ENCODE measurements at regions not wholly inside any gene's neighbourhood (a gene's known extent, or its start where the extent isn't known, plus 50 kb on each side); places are given as distances from the start of the nearest gene placed in this dataset.
"Not testable (repeated sequence)": the region's sequence is repeated elsewhere in the genome, so short reads cannot be mapped to it uniquely, and the experiment has no call there.

GRCh38 chrX:150088766-150089518 is 150.7 kb upstream of the EOLA2 start:
- intact Hi-C loops (cut with micrococcal nuclease): no loop called here
- Mint-ChIP-seq H3K9me3 (no peaks in the 10 kb centered on the region), H3K27ac (no peak overlapping the region), H3K4me3 (no peak overlapping the region), H3K36me3 (ENCODE audit: low read depth) (no peaks in the 10 kb centered on the region), H3K4me1 (ENCODE audit: low read depth) (no peaks in the 10 kb centered on the region), H3K27me3 (ENCODE audit: low read depth) (no peaks in the 10 kb centered on the region)
- no peak for DNase-seq
- CTCF ChIA-PET: no interaction called here

DNA sequence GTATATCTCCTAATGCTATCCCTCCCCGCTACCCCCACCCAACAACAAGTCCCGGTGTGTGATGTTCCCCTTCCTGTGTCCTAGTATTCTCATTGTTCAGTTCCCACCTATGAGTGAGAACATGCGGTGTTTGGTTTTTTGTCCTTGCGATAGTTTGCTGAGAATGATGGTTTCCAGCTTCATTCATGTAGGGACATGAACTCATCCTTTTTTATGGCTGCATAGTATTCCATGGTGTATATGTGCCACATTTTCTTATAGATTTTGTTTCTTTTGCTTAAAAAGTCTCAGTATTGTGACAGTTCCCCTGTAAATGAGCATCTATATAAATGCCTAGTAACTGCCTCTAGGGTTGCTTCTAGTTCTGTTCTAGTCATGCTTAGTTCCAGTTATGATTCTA is 153.0 kb upstream of the EOLA2 start:
- DNase-seq; CTCF ChIA-PET; H3K36me3 Mint-ChIP-seq (ENCODE audit: low read depth); H3K27me3 Mint-ChIP-seq (ENCODE audit: low read depth); H3K9me3 Mint-ChIP-seq; H3K4me3 Mint-ChIP-seq; H3K27ac Mint-ChIP-seq; H3K4me1 Mint-ChIP-seq (ENCODE audit: low read depth); intact Hi-C loops (cut with micrococcal nuclease): not testable (repeated sequence)

- no peak for DNase-seq
- Mint-ChIP-seq H3K27ac (no peak overlapping the region), H3K27me3 (ENCODE audit: low read depth) (no peaks in the 10 kb centered on the region), H3K36me3 (ENCODE audit: low read depth) (no peaks in the 10 kb centered on the region), H3K9me3 (no peaks in the 10 kb centered on the region), H3K4me3 (no peak overlapping the region), H3K4me1 (ENCODE audit: low read depth) (no peaks in the 10 kb centered on the region)
- intact Hi-C loops (cut with micrococcal nuclease): no loop called here
- CTCF ChIA-PET: no interaction called here
Measured at GRCh38 chrX:150092549-150092948, 154.3 kb upstream of the EOLA2 start.

DNA sequence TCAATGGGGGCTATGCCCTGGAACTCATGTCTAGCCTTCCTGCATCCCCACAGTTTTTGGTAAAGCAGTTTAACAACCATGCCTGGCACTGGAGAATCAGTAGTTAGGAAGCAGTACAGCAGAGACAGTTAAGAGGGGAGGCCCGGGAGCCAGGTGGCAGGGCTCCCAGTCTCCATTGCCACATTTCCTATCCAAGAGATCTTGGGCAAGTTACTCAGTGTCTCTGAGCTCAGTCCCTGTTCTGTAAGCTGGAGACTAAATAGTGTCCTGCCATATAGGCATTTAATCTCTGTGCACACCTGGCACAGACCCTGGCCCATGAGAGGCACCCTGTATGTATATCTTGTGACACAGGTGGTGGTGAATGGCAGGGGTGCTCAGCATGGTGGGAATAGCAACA is 156.1 kb upstream of the EOLA2 start:
- CTCF ChIA-PET: no interaction called here
- H3K27ac Mint-ChIP-seq: no peak overlapping the region
- no peaks in the 10 kb centered on the region for H3K27me3 Mint-ChIP-seq (ENCODE audit: low read depth)
- intact Hi-C loops (cut with micrococcal nuclease): no loop called here
- no peaks in the 10 kb centered on the region for H3K36me3 Mint-ChIP-seq (ENCODE audit: low read depth)
- DNase-seq: no peak
- H3K9me3 Mint-ChIP-seq: no peaks in the 10 kb centered on the region
- H3K4me3 Mint-ChIP-seq: no peak overlapping the region
- H3K4me1 Mint-ChIP-seq (ENCODE audit: low read depth): no peaks in the 10 kb centered on the region

DNA sequence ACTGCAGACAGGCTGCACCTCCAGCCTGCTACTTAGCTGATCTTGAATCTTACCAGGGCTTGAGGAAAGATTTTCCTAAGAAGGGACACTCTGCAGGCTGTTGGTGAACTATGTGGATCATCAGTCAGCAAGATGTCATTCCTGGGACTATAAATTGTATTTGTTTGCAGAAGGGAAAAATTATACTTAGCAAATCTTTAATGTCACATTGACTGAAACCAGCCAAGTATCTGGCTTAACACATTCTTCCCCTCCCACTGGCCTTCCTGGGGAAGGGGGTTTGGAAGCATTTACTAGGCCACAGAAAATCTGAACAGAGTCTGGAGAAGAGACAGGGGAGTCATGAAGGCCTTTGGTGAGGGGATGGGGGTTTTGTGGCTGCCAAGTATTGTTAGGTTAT is 156.7 kb upstream of the EOLA2 start:
- no peak overlapping the region for H3K4me3 Mint-ChIP-seq
- H3K27ac Mint-ChIP-seq: no peak overlapping the region
- no peaks in the 10 kb centered on the region for H3K36me3 Mint-ChIP-seq (ENCODE audit: low read depth)
- H3K4me1 Mint-ChIP-seq (ENCODE audit: low read depth): no peaks in the 10 kb centered on the region
- CTCF ChIA-PET: no interaction called here
- no peak for DNase-seq
- intact Hi-C loops (cut with micrococcal nuclease): no loop called here
- H3K9me3 Mint-ChIP-seq: no peaks in the 10 kb centered on the region
- H3K27me3 Mint-ChIP-seq (ENCODE audit: low read depth): no peaks in the 10 kb centered on the region

DNA sequence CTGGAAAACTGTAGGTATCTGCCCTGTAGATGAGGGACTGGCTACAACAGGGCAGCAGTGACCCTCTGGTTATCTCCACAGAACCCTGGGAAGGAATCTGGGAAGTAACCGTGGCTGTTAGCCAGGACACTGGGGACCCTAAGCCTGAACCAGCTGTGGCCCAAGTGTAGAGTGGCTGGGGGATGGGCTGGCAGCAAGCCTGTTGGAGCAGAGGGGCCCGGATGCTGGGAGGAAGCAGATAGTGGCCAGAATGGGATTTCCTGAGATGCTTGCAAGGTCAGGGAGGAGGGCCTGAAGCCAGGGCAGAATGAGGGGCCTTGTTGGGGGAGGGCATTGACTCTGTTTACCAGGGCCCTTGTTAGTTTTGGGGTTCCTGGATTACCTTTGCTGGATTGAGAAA is 161.0 kb upstream of the EOLA2 start:
- H3K27ac Mint-ChIP-seq: no peak overlapping the region
- CTCF ChIA-PET: no interaction called here
- intact Hi-C loops (cut with micrococcal nuclease): no loop called here
- no peaks in the 10 kb centered on the region for H3K27me3 Mint-ChIP-seq (ENCODE audit: low read depth)
- no peaks in the 10 kb centered on the region for H3K36me3 Mint-ChIP-seq (ENCODE audit: low read depth)
- H3K4me3 Mint-ChIP-seq: no peak overlapping the region
- no peak for DNase-seq
- H3K9me3 Mint-ChIP-seq: no peaks in the 10 kb centered on the region
- no peaks in the 10 kb centered on the region for H3K4me1 Mint-ChIP-seq (ENCODE audit: low read depth)

DNA sequence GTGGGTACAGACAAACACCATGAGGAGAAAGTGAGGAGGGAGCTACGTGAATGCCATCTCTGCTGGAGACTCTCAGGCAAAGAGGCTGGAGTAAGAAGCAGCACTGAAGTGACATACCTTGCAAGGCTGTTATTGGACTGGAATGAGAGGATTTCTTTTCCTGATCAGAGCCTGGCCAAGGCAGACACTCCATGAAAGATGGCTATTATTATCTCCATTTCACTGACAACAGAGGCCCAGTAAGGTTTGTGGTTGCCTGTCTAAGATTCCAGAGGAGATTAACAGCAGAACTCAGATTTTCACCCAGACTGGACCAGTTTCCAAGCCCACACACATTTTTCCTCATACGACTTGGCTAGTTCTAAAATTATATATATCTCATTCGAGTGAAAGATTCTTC is 162.0 kb upstream of the EOLA2 start:
- intact Hi-C loops (cut with micrococcal nuclease): no loop called here
- no peak for DNase-seq
- H3K27ac Mint-ChIP-seq: no peak overlapping the region
- H3K36me3 Mint-ChIP-seq (ENCODE audit: low read depth): no peaks in the 10 kb centered on the region
- no peaks in the 10 kb centered on the region for H3K4me1 Mint-ChIP-seq (ENCODE audit: low read depth)
- H3K27me3 Mint-ChIP-seq (ENCODE audit: low read depth): no peaks in the 10 kb centered on the region
- CTCF ChIA-PET: no interaction called here
- no peak overlapping the region for H3K4me3 Mint-ChIP-seq
- no peaks in the 10 kb centered on the region for H3K9me3 Mint-ChIP-seq

DNA sequence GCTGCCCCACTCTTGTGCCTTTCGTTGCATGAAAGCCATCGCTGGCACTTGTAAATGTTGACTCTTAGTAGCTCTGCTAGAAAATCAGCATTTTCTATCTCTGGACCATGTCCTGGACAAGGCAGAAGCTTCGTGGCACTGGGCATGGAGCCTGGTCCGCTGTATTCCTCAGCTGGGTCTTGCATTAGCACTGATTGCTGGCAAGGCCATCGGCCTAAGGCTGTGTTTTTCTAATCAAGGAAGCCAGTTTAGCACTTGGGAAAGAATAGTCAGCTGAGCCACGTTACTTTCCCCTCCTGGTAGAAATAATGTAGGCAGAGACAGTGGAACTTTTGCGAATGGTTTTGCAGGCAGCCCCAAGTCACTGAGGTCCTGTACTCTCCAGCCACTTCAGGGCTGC is 180.2 kb upstream of the EOLA2 start:
- Mint-ChIP-seq H3K4me3 (no peak overlapping the region), H3K4me1 (ENCODE audit: low read depth) (no peaks in the 10 kb centered on the region), H3K36me3 (ENCODE audit: low read depth) (no peaks in the 10 kb centered on the region), H3K9me3 (no peaks in the 10 kb centered on the region), H3K27me3 (ENCODE audit: low read depth) (peaks cover 6% of the 10 kb centered on the region), H3K27ac (no peak overlapping the region)
- CTCF ChIA-PET: no interaction called here
- no peak for DNase-seq
- intact Hi-C loops (cut with micrococcal nuclease): no loop called here

GRCh38 chrX:150119323-150119722 is 181.0 kb upstream of the EOLA2 start:
- Mint-ChIP-seq H3K4me3 (no peak overlapping the region), H3K9me3 (peaks cover 3% of the 10 kb centered on the region), H3K27me3 (ENCODE audit: low read depth) (peaks cover 9% of the 10 kb centered on the region), H3K4me1 (ENCODE audit: low read depth) (no peaks in the 10 kb centered on the region), H3K36me3 (ENCODE audit: low read depth) (no peaks in the 10 kb centered on the region), H3K27ac (no peak overlapping the region)
- CTCF ChIA-PET: no interaction called here
- intact Hi-C loops (cut with micrococcal nuclease): no loop called here
- DNase-seq: no peak

- intact Hi-C loops (cut with micrococcal nuclease); H3K27me3 Mint-ChIP-seq (ENCODE audit: low read depth); CTCF ChIA-PET; DNase-seq; H3K4me1 Mint-ChIP-seq (ENCODE audit: low read depth); H3K36me3 Mint-ChIP-seq (ENCODE audit: low read depth); H3K4me3 Mint-ChIP-seq; H3K9me3 Mint-ChIP-seq; H3K27ac Mint-ChIP-seq: not testable (repeated sequence)
Measured at GRCh38 chrX:150125045-150125444, 186.8 kb upstream of the EOLA2 start.

DNA sequence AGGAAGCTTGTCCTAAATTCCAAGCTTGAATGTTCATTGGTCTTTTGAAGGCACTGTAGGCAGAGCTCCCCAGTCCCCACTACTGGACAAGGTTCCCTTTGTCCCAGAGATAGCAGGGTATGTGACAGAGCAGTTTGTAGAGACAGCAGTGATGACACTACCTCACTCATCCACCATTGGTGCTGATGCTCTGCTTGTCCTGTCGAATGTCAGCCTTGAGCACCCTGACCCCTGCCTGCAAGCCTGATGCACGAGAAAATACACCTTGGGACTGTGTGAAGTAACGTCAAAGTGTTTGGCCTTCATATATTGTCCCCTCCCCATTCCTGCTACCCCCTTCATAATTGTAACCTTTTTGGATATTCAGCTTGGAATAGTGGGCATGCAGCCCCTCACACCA is 188.9 kb upstream of the EOLA2 start:
- DNase-seq: no peak
- H3K4me3 Mint-ChIP-seq: no peak overlapping the region
- H3K4me1 Mint-ChIP-seq (ENCODE audit: low read depth): no peaks in the 10 kb centered on the region
- CTCF ChIA-PET: no interaction called here
- H3K36me3 Mint-ChIP-seq (ENCODE audit: low read depth): no peaks in the 10 kb centered on the region
- H3K27me3 Mint-ChIP-seq (ENCODE audit: low read depth): peaks cover 5% of the 10 kb centered on the region
- no peak overlapping the region for H3K27ac Mint-ChIP-seq
- intact Hi-C loops (cut with micrococcal nuclease): no loop called here
- peaks cover 3% of the 10 kb centered on the region for H3K9me3 Mint-ChIP-seq

DNA sequence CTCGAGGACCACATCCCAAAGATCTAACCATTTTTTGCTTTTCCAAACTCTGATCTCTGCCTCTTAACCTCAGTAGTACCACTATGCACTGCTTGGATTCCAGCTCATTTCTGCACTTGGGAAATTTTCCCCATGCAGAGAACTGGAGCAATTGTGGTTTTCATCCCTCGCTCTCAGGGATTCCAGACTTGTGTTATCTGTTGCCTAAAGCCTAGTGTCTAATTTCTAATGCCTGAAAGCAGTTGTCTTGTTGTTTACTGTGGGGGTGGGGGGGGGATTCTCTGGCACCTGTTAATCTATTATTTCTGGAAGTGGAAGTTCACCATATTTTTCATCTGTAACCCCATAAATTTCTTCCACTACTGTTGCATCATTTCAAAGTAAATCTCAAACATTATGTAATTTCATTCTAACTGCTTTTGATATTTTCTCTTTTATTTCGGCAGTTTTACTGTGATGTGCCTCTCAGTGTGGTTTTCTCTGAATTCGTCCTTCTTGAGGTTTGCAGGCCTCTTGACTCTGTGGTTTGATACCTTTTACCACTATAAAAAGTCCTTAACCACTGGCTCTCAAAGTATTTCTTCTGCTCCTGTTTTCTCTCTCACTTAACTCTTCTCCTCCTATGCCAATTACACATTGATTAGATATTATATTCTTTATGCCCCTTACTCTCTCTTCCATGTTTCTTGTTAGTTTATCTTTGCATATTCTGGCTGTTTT is 205.6 kb upstream of the EOLA2 start:
- H3K36me3 Mint-ChIP-seq (ENCODE audit: low read depth): no peaks in the 10 kb centered on the region
- no peaks in the 10 kb centered on the region for H3K27me3 Mint-ChIP-seq (ENCODE audit: low read depth)
- H3K4me3 Mint-ChIP-seq: no peak overlapping the region
- intact Hi-C loops (cut with micrococcal nuclease): no loop called here
- no peak for DNase-seq
- no peaks in the 10 kb centered on the region for H3K4me1 Mint-ChIP-seq (ENCODE audit: low read depth)
- CTCF ChIA-PET: no interaction called here
- H3K27ac Mint-ChIP-seq: no peak overlapping the region
- H3K9me3 Mint-ChIP-seq: peaks cover 8% of the 10 kb centered on the region

GRCh38 chrX:150146271-150146896 is 208.1 kb upstream of the EOLA2 start:
- H3K27ac Mint-ChIP-seq: no peak overlapping the region
- H3K4me3 Mint-ChIP-seq: no peak overlapping the region
- DNase-seq: no peak
- CTCF ChIA-PET: no interaction called here
- intact Hi-C loops (cut with micrococcal nuclease): no loop called here
- no peaks in the 10 kb centered on the region for H3K27me3 Mint-ChIP-seq (ENCODE audit: low read depth)
- peaks cover 8% of the 10 kb centered on the region for H3K9me3 Mint-ChIP-seq
- H3K4me1 Mint-ChIP-seq (ENCODE audit: low read depth): no peaks in the 10 kb centered on the region
- no peaks in the 10 kb centered on the region for H3K36me3 Mint-ChIP-seq (ENCODE audit: low read depth)
